ENCODE measurements at regions not wholly inside any gene's neighbourhood (a gene's known extent, or its start where the extent isn't known, plus 50 kb on each side); places are given as distances from the start of the nearest gene placed in this dataset.

DNA sequence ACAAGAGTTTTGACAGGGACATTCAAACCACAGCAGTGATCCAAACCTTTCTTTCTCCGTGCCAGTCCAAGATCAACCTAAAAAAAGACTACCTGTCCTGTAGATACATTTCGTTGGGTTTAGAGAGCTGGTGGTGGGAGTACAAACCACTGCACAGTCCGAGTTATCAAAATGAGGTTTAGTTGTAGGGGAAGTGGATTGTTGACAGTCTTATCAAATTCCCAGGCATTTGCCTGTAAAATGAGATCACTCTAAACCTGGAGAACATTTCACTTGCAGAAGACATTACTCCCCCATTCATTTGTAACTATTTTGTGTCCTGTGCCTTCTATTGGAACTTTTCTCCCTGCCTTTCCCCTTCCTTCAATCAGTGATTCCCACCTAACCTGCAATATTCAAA lies 469.6 kb upstream of the JARID2 start:
- Histone ChIP-seq H3K27me3 (ENCODE audit: insufficient read depth, low read length) (no peaks in the 10 kb centered on the region), H4K20me1 (ENCODE audit: insufficient read depth) (no peaks in the 10 kb centered on the region), H3K79me2 (ENCODE audit: insufficient read depth, low read length) (no peaks in the 10 kb centered on the region), H3K4me1 (ENCODE audit: control insufficient read depth in 1 of 2, insufficient read depth in 2 of 2, low read length in 2 of 2) (peaks cover 0 to 8% of the 10 kb centered on the region in 2 experiments; a peak in 1 of 4 replicates), H3K36me3 (ENCODE audit: control insufficient read depth in 1 of 2, insufficient read depth in 2 of 2, low read length in 2 of 2) (no peaks in the 10 kb centered on the region), H3K9me2 (ENCODE audit: insufficient read depth) (no peaks in the 10 kb centered on the region; the same call in 1 of the 2 replicates), H3K4me3 (replicated peaks in 1 of 2; ENCODE audit: low read depth in 1 of 2, low read length in 2 of 2) (no peak overlapping the region), H3K27ac (ENCODE audit: low read depth, low read length) (no peak overlapping the region), H3K9me3 (ENCODE audit: control insufficient read depth in 1 of 2, insufficient read depth in 1 of 2, low read depth in 1 of 2, low read length in 2 of 2) (no peaks in the 10 kb centered on the region), H3K4me2 (ENCODE audit: low read length) (no peak overlapping the region), H2AFZ (ENCODE audit: low read depth, low read length, poor library complexity, severe bottlenecking) (no peak overlapping the region), H3K9ac (ENCODE audit: low read length) (no peak overlapping the region)
- BruUV-seq (replicated peaks), result no TSS peak
- TF ChIP-seq EZH2 (IDR thresholded peaks at IDR 0.05) (no peak), RAD21 (IDR thresholded peaks at IDR 0.05; ENCODE audit: low read depth) (no peak), TCF7L2 (IDR thresholded peaks at IDR 0.05; ENCODE audit: borderline replicate concordance, extremely low read depth, insufficient read depth, insufficient read length) (no peak), ZFX (IDR thresholded peaks at IDR 0.05) (no peak), SP1 (IDR thresholded peaks at IDR 0.05; ENCODE audit: low read depth) (no peak), YY1 (IDR thresholded peaks at IDR 0.05; ENCODE audit: extremely low read depth, insufficient replicate concordance, low read depth, low read length) (no peak), EZH2phosphoT487 (IDR thresholded peaks at IDR 0.05; ENCODE audit: borderline replicate concordance) (no peak)
- TF ChIP-seq, protein P1, sequence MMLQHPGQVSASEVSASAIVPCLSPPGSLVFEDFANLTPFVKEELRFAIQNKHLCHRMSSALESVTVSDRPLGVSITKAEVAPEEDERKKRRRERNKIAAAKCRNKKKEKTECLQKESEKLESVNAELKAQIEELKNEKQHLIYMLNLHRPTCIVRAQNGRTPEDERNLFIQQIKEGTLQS (IDR thresholded peaks at IDR 0.05), result no peak
- intact Hi-C loops (cut with micrococcal nuclease), result no loop called here
- ChIA-PET RAD21 (ENCODE audit: low non-redundant PET in 1 of 2, low total read pairs in 2 of 2, uncharacterized antibody in 2 of 2, unreplicated experiment in 2 of 2) (no interaction called here), POLR2A (no interaction called here), CTCF (no interaction called here)
- no peak for DNase-seq (ENCODE audit: low read depth, low spot score)
- ATAC-seq, result no peak

DNA sequence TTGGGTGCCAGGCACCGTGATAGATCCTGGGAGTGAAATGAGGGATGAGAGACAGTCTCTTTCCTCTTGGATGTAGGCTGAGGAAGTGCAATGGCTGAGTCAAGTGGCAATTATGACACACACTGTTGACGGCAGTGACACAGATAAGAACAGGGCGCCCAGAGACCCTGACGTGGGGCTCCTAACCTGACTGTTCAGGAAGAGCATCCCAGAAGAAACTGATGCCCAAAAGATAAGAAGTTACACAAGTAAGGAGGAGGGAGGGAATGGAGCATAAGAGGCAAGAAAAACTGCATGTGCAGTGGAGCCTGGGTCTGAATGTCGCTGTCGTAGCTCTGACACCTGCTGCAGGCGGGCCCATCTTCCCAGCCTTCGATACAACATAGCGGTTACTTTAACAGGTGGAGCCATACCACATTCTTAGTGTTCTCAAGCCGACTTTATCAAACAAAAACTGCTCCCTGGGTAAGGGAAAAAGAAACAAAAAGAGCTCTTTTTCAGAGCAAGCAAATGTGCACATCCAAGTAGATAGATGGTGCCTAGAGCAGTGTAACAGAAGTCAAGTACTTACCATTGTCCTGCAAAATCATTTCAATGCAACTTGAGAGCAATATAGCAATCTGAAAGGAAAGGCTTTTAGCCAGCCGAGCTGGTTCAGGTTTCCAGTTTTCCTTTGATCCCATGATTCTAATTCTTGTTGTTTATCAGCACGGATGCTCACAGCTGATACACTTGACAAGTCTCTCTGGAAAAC lies 463.9 kb upstream of the JARID2 start:
- intact Hi-C loops (cut with micrococcal nuclease), result no loop called here
- POLR2A ChIA-PET, result no interaction called here
- TF ChIP-seq JUND (IDR thresholded peaks at IDR 0.05) (no peak), EGR1 (IDR thresholded peaks at IDR 0.05; ENCODE audit: low read depth) (no peak), POLR2AphosphoS5 (IDR thresholded peaks at IDR 0.05; ENCODE audit: low read depth, low read length) (no peak), CEBPB (IDR thresholded peaks at IDR 0.05; ENCODE audit: low read depth) (no peak), CTCF (IDR thresholded peaks at IDR 0.05 in 2 of 3, conservative IDR thresholded peaks at IDR 0.05 in 1 of 3; ENCODE audit: borderline replicate concordance in 1 of 3, insufficient read depth in 1 of 3, low read depth in 2 of 3, low read length in 2 of 3) (no peak), ELF1 (IDR thresholded peaks at IDR 0.05; ENCODE audit: borderline replicate concordance, low read depth) (no peak), POLR2A (IDR thresholded peaks at IDR 0.05; ENCODE audit: borderline replicate concordance, extremely low read depth, insufficient read depth, insufficient read length) (no peak)
- TF ChIP-seq, protein P1 (IDR thresholded peaks at IDR 0.05), result no peak

More for the DNA sequence above, 463.9 kb upstream of the JARID2 start:
- no peak overlapping the region for H3K4me2 ChIP-seq (ENCODE audit: low read length)
- ATAC-seq, result no peak
- H3K4me1 ChIP-seq (ENCODE audit: control insufficient read depth in 1 of 2, insufficient read depth in 2 of 2, low read length in 2 of 2), result no peaks in the 10 kb centered on the region
- no peak overlapping the region for H3K9ac ChIP-seq (ENCODE audit: low read length)
- ChIA-PET CTCF (no interaction called here), RAD21 (ENCODE audit: low non-redundant PET in 1 of 2, low total read pairs in 2 of 2, uncharacterized antibody in 2 of 2, unreplicated experiment in 2 of 2) (no interaction called here)
- H3K9me3 ChIP-seq (ENCODE audit: control insufficient read depth in 1 of 2, insufficient read depth in 1 of 2, low read depth in 1 of 2, low read length in 2 of 2), result no peaks in the 10 kb centered on the region
- DNase-seq (ENCODE audit: low read depth, low spot score), result no peak
- no peaks in the 10 kb centered on the region for H3K79me2 ChIP-seq (ENCODE audit: insufficient read depth, low read length)
- no peaks in the 10 kb centered on the region for H3K27me3 ChIP-seq (ENCODE audit: insufficient read depth, low read length)
- H3K27ac ChIP-seq (ENCODE audit: low read depth, low read length), result no peak overlapping the region
- H4K20me1 ChIP-seq (ENCODE audit: insufficient read depth), result no peaks in the 10 kb centered on the region
- no peak overlapping the region for H3K4me3 ChIP-seq (replicated peaks in 1 of 2; ENCODE audit: low read depth in 1 of 2, low read length in 2 of 2)
- no TSS peak for BruUV-seq (replicated peaks)
- H3K36me3 ChIP-seq (ENCODE audit: control insufficient read depth in 1 of 2, insufficient read depth in 2 of 2, low read length in 2 of 2), result no peaks in the 10 kb centered on the region
- no peaks in the 10 kb centered on the region; the same call in 1 of the 2 replicates for H3K9me2 ChIP-seq (ENCODE audit: insufficient read depth)
- H2AFZ ChIP-seq (ENCODE audit: low read depth, low read length, poor library complexity, severe bottlenecking), result no peak overlapping the region

Data from HCT116 (cell line).